SK-N-SH (cell line): ENCODE measurements at regions not wholly inside any gene's neighbourhood (a gene's known extent, or its start where the extent isn't known, plus 50 kb on each side); places are given as distances from the start of the nearest gene placed in this dataset.

Experiments
- CTCF ChIA-PET: fragments of 300-600, 350-600 bp; formaldehyde crosslinking; extraction: SDS; loops from one replicate; lab custom pipeline; 2021; lab: Yijun Ruan, JAX
- POLR2A ChIA-PET: fragments of 350-600 bp; sonication (Branson Sonifier 250); formaldehyde crosslinking; extraction: SDS; loops from one replicate; lab custom pipeline; 2020; ENCODE audit warnings: antibody characterized with exemption, inconsistent platforms; lab: Yijun Ruan, JAX
- DNase-seq: peaks from one replicate; pipeline ENCODE4 v3.0.0; 2012
- H2AFZ ChIP-seq: fragments of 200-600 bp; sonication (generic); 2 replicates; pipeline ENCODE4 v1.8.1; 2016; ENCODE audit warnings: antibody characterized with exemption, mild to moderate bottlenecking, low read depth
- H3F3A ChIP-seq: fragments of 200-600 bp; sonication (generic); replicated peaks from 2 replicates; pipeline ENCODE3; 2016; ENCODE audit warnings: antibody characterized with exemption, mild to moderate bottlenecking; ENCODE audit not compliant: insufficient read depth
- H3K27ac ChIP-seq, 2 experiments: fragments of 200-500 bp in 1 of 2; fragments of 200-600 bp in 1 of 2; sonication (Bioruptor generic) in 1 of 2; sonication (generic), shearing (Covaris generic) in 1 of 2; 2 replicates each; pipeline versions ENCODE4 v1.5.1 to v1.6.1; 2014 to 2016; ENCODE audit warnings: low read depth in 2 of 2, inconsistent platforms in 1 of 2, low read length in 1 of 2, mild to moderate bottlenecking in 1 of 2, mixed read lengths in 1 of 2
- H3K27me3 ChIP-seq: fragments of 200-600 bp; sonication (generic), shearing (Covaris generic); 2 replicates; pipeline ENCODE4 v1.6.1; 2016; ENCODE audit warnings: mixed run types; ENCODE audit not compliant: insufficient read depth
- H3K36me3 ChIP-seq, 2 experiments: fragments of 200-500 bp in 1 of 2; fragments of 200-600 bp in 1 of 2; sonication (Bioruptor generic) in 1 of 2; sonication (generic) in 1 of 2; replicated peaks in 1 of 2; 2 replicates each; pipeline versions ENCODE3 to v1.5.1; 2014 to 2016; ENCODE audit warnings: low read length in 1 of 2, mild to moderate bottlenecking in 1 of 2; ENCODE audit not compliant: insufficient read depth in 2 of 2, control insufficient read depth in 1 of 2
- H3K4me1 ChIP-seq, 2 experiments: fragments of 200-500 bp in 1 of 2; fragments of 200-600 bp in 1 of 2; sonication (Bioruptor generic) in 1 of 2; sonication (generic), shearing (Covaris generic) in 1 of 2; 2 replicates each; pipeline versions ENCODE4 v1.5.1 to v1.6.1; 2014 to 2016; ENCODE audit warnings: low read depth in 1 of 2, low read length in 1 of 2, mixed run types in 1 of 2; ENCODE audit not compliant: insufficient read depth in 2 of 2, control insufficient read depth in 1 of 2
- H3K4me2 ChIP-seq: fragments of 200-600 bp; sonication (generic), shearing (Covaris generic); 2 replicates; pipeline ENCODE4 v1.6.1; 2017; ENCODE audit warnings: mixed run types
- H3K4me3 ChIP-seq, 2 experiments: fragments of 200-500 bp in 1 of 2; fragments of 200-600 bp in 1 of 2; sonication (Bioruptor generic) in 1 of 2; sonication (generic), shearing (Covaris generic) in 1 of 2; 2 replicates each; pipeline versions ENCODE4 v1.5.1 to v1.8.1; 2014 to 2016; ENCODE audit warnings: low read depth in 2 of 2, inconsistent platforms in 1 of 2, low read length in 1 of 2, mild to moderate bottlenecking in 1 of 2, mixed read lengths in 1 of 2, moderate library complexity in 1 of 2
- H3K79me2 ChIP-seq: fragments of 200-600 bp; sonication (generic); 2 replicates; pipeline ENCODE4 v1.8.1; 2017; ENCODE audit warnings: mild to moderate bottlenecking; ENCODE audit not compliant: insufficient read depth
- H3K9ac ChIP-seq: fragments of 200-600 bp; sonication (generic); 2 replicates; pipeline ENCODE4 v1.6.1; 2017; ENCODE audit warnings: mixed run types
- H3K9me2 ChIP-seq: fragments of 200-600 bp; sonication (generic); 2 replicates; pipeline ENCODE4 v1.6.1; 2017; ENCODE audit warnings: mixed run types
- H3K9me3 ChIP-seq: fragments of 200-600 bp; sonication (generic); 2 replicates; pipeline ENCODE4 v1.6.1; 2017; ENCODE audit warnings: mixed run types, mild to moderate bottlenecking, moderate library complexity
- H4K20me1 ChIP-seq: fragments of 200-600 bp; sonication (generic); 2 replicates; pipeline ENCODE4 v1.6.1; 2017; ENCODE audit warnings: mild to moderate bottlenecking, mixed run types; ENCODE audit not compliant: insufficient read depth
- CHD2 ChIP-seq: fragments of 150-350 bp; IDR thresholded peaks from 2 replicates; pipeline ENCODE4 v1.6.1; 2018; ENCODE audit warnings: low read length; ENCODE audit not compliant: partially characterized antibody
- EP300 ChIP-seq, 2 experiments: IDR thresholded peaks; 2 replicates each; pipeline versions ENCODE4 v1.4.0 to v1.6.1; 2012; ENCODE audit warnings: borderline replicate concordance in 1 of 2, low read depth in 1 of 2, low read length in 1 of 2
- EZH2phosphoT487 ChIP-seq: fragments of 200-600 bp; sonication (generic); IDR thresholded peaks from 2 replicates; pipeline ENCODE4 v1.6.1; 2017; ENCODE audit warnings: low read depth, mixed run types, mild to moderate bottlenecking, antibody characterized with exemption, moderate library complexity, borderline replicate concordance
- FOXJ3 ChIP-seq: sonication (generic); formaldehyde crosslinking; IDR thresholded peaks from 2 replicates; pipeline ENCODE4 v1.5.1; 2020; ENCODE audit warnings: mild to moderate bottlenecking, missing genetic modification reagents
- FOXM1 ChIP-seq: IDR thresholded peaks from 2 replicates; pipeline ENCODE4 v1.4.0; 2012; ENCODE audit warnings: low read depth, mild to moderate bottlenecking
- GABPA ChIP-seq: IDR thresholded peaks from 2 replicates; pipeline ENCODE4 v1.4.0; 2012; ENCODE audit warnings: low read depth, mild to moderate bottlenecking
- GATA2 ChIP-seq: sonication (generic); formaldehyde crosslinking; IDR thresholded peaks from 2 replicates; pipeline ENCODE4 v1.5.0; 2020; ENCODE audit warnings: mild to moderate bottlenecking, missing genetic modification reagents
- IRF3 ChIP-seq: fragments of 150-350 bp; IDR thresholded peaks from 2 replicates; pipeline ENCODE4 v1.6.1; 2016; ENCODE audit warnings: mild to moderate bottlenecking, low read depth, low read length
- JUND ChIP-seq: IDR thresholded peaks from 2 replicates; pipeline ENCODE4 v1.4.0; 2012
- MAX ChIP-seq: IDR thresholded peaks from 2 replicates; pipeline ENCODE4 v1.4.0; 2012; ENCODE audit warnings: low read depth
- MEF2A ChIP-seq: IDR thresholded peaks from 2 replicates; pipeline ENCODE4 v1.4.0; 2012; ENCODE audit warnings: low read depth, borderline replicate concordance
- MXI1 ChIP-seq: IDR thresholded peaks from 2 replicates; pipeline ENCODE4 v1.6.1; 2012; ENCODE audit warnings: mild to moderate bottlenecking, low read depth, low read length, improper control_type of control experiment
- POLR2AphosphoS5 ChIP-seq: IDR thresholded peaks from 2 replicates; pipeline ENCODE4 v1.6.1; 2012; ENCODE audit warnings: low read depth, low read length
- RCOR1 ChIP-seq: fragments of 150-350 bp; IDR thresholded peaks from 2 replicates; pipeline ENCODE4 v1.6.1; 2017; ENCODE audit warnings: antibody characterized with exemption, low read length
- RFX5 ChIP-seq: IDR thresholded peaks from 2 replicates; pipeline ENCODE4 v1.6.1; 2012; ENCODE audit warnings: mild to moderate bottlenecking, improper control_type of control experiment, low read length
- RXRA ChIP-seq: IDR thresholded peaks from 2 replicates; pipeline ENCODE4 v1.4.0; 2012; ENCODE audit warnings: low read depth, mild to moderate bottlenecking, borderline replicate concordance
- SIN3A ChIP-seq: IDR thresholded peaks from 2 replicates; pipeline ENCODE4 v1.6.1; 2012; ENCODE audit warnings: low read depth, mild to moderate bottlenecking, low read length, moderate library complexity, borderline replicate concordance
- TEAD4 ChIP-seq: IDR thresholded peaks from 2 replicates; pipeline ENCODE4 v1.4.0; 2012; ENCODE audit warnings: mild to moderate bottlenecking, borderline replicate concordance; ENCODE audit not compliant: insufficient read depth
- USF1 ChIP-seq: IDR thresholded peaks from 2 replicates; pipeline ENCODE4 v1.4.0; 2012; ENCODE audit warnings: low read depth, borderline replicate concordance
- YY1 ChIP-seq: IDR thresholded peaks from 2 replicates; pipeline ENCODE4 v1.4.0; 2012; ENCODE audit warnings: low read depth, mild to moderate bottlenecking
- ZBTB33 ChIP-seq: IDR thresholded peaks from 2 replicates; pipeline ENCODE4 v1.4.0; 2012; ENCODE audit warnings: low read depth, borderline replicate concordance
- WGBS: methylation state at CpG from one replicate; pipeline ENCODE4 v1.1.6; 2017; ENCODE audit warnings: low lambda C conversion rate; 5-methylcytosine and 5-hydroxymethylcytosine counted together

GRCh38 chr6:153623496-153623895 lies 415.5 kb upstream of the OPRM1 start:
- H3K4me3 ChIP-seq: no peak overlapping the region
- H3K27ac ChIP-seq: no peak overlapping the region
- no peaks in the 10 kb centered on the region for H3F3A ChIP-seq
- no peaks in the 10 kb centered on the region for H3K79me2 ChIP-seq
- H3K27me3 ChIP-seq: no peaks in the 10 kb centered on the region
- no peaks in the 10 kb centered on the region for H3K9me2 ChIP-seq
- 82% methylated on average over 2 of the region's 2 CpGs for WGBS
- H3K4me2 ChIP-seq: no peak overlapping the region
- no peak overlapping the region for H3K9ac ChIP-seq
- TF ChIP-seq RFX5: no peak
- TF ChIP-seq SIN3A: no peak
- no peak for TF ChIP-seq JUND
- no peak for TF ChIP-seq USF1
- TF ChIP-seq FOXJ3 (CRISPR knock-in tag): no peak
- TF ChIP-seq YY1: no peak
- no peak for TF ChIP-seq MEF2A
- no peak for TF ChIP-seq POLR2AphosphoS5
- no peak for TF ChIP-seq IRF3
- TF ChIP-seq MAX: no peak
- TF ChIP-seq MXI1: no peak
- TF ChIP-seq TEAD4: no peak
- no peak for TF ChIP-seq GATA2 (CRISPR knock-in tag)
- TF ChIP-seq GABPA: no peak
- no peak for TF ChIP-seq EP300 (IDR thresholded peaks at IDR 0.05; ENCODE audit: borderline replicate concordance in 1 of 2, low read depth in 1 of 2, low read length in 1 of 2)
- TF ChIP-seq RCOR1: no peak
- no peak for TF ChIP-seq FOXM1
- TF ChIP-seq, all 33 proteins: peak for 0
- ChIA-PET POLR2A (no interaction called here), CTCF (interaction anchor here (1.0 kb wide), 1 partner anchor 9 kb away, joined by 4 read pairs; no protein-coding TSS in a partner anchor)
- H3K9me3 ChIP-seq: no peaks in the 10 kb centered on the region
- no peak for DNase-seq
- no peaks in the 10 kb centered on the region for H4K20me1 ChIP-seq
- H2AFZ ChIP-seq: no peak overlapping the region
- peaks cover 0 to 9% of the 10 kb centered on the region in 2 experiments; a peak in 3 of 4 replicates for H3K4me1 ChIP-seq
- H3K36me3 ChIP-seq: no peaks in the 10 kb centered on the region

GRCh38 chr6:153621491-153621890 lies 417.5 kb upstream of the OPRM1 start:
- Histone ChIP-seq H3K4me3 (no peak overlapping the region), H3K9me2 (no peaks in the 10 kb centered on the region), H3K27me3 (no peaks in the 10 kb centered on the region), H3K4me1 (peaks cover 2 to 9% of the 10 kb centered on the region in 2 experiments; a peak in 3 of 4 replicates), H2AFZ (no peak overlapping the region), H3K79me2 (no peaks in the 10 kb centered on the region), H3K4me2 (no peak overlapping the region), H3K9ac (no peak overlapping the region), H3F3A (no peaks in the 10 kb centered on the region), H3K36me3 (no peaks in the 10 kb centered on the region), H3K27ac (no peak overlapping the region), H3K9me3 (no peaks in the 10 kb centered on the region), H4K20me1 (no peaks in the 10 kb centered on the region)
- ChIA-PET POLR2A (no interaction called here), CTCF (no interaction called here)
- 69% methylated on average over 2 of the region's 2 CpGs for WGBS
- DNase-seq: no peak
- no peak for TF ChIP-seq MAX
- no peak for TF ChIP-seq USF1
- no peak for TF ChIP-seq TEAD4
- TF ChIP-seq RFX5: no peak
- TF ChIP-seq YY1: no peak
- TF ChIP-seq RXRA: no peak
- no peak for TF ChIP-seq GATA2 (CRISPR knock-in tag)
- TF ChIP-seq FOXM1: no peak
- no peak for TF ChIP-seq SIN3A
- TF ChIP-seq FOXJ3 (CRISPR knock-in tag): no peak
- no peak for TF ChIP-seq EZH2phosphoT487
- no peak for TF ChIP-seq CHD2
- TF ChIP-seq JUND: no peak
- no peak for TF ChIP-seq ZBTB33
